ENCODE measurements at regions not wholly inside any gene's neighbourhood (a gene's known extent, or its start where the extent isn't known, plus 50 kb on each side); places are given as distances from the start of the nearest gene placed in this dataset.
"Not testable (repeated sequence)": the region's sequence is repeated elsewhere in the genome, so short reads cannot be mapped to it uniquely, and the experiment has no call there.

DNA sequence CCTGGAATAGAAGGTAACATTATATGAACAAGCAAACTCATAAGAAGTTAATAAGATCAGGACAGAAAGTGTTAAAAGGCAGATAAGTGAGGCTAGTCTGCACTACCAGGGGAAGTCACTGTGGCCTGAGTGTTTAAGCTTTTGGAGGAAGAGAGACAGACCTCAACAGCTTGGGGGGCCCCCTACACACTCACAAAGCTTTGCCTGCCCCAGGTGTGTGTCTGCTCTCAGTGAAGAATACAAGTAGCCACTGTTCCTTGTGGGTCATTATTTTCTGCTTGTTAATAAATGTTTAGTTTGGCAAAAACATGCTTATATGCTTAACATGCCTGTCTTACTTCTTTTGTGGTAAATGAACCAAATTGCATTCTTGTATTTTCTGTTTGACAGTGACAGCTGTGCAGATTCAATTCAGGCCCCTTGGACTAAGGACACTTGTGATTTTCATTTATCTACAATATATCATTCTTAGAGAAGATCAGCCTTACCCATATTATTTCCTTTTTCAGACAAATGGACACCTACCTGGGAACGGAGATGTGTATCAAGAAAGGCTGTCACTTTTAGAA lies 50.7 kb upstream of the C12orf71 start:
- no peak for DNase-seq (ENCODE audit: low read depth in 2 of 2)

- no peak for DNase-seq (ENCODE audit: low read depth in 2 of 2)
Measured at GRCh38 chr12:27140478-27140969, 58.1 kb upstream of the C12orf71 start.

DNA sequence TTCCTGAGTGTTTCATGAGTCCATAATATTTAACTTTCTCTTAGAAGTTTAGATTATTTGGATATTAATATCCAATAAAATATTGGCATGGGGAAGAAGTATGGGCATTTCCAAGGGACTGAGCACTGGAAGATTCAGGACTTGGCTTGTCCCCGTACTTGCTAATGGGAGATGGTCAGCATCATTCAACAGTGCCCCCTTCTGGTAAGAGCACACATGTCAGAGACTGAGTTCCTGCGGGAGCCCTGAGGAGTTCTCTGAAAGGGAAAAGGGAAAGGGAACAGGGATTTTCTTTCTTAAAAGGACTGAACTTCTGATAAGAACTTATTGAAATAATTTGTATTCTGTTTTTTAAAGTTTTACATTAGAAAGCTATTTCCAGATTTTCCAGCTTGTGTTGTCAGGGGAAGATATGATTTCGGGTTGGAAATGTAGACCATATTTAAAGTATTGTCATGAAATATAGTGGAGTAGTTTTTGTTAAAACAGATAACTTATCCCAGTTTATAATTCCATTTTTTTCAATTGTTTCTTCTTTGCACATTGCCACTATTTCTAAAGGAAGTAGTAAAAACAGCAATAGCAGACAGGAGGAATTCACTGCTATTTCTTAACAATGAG lies 59.8 kb upstream of the C12orf71 start:
- peak; percentile 21 to 40 for DNase-seq (ENCODE audit: low read depth in 2 of 2)

GRCh38 chr12:27143256-27144069 lies 61.1 kb upstream of the C12orf71 start:
- no peak for DNase-seq (ENCODE audit: low read depth in 2 of 2)

GRCh38 chr12:27145725-27146124 lies 63.3 kb upstream of the C12orf71 start:
- DNase-seq (ENCODE audit: low read depth in 2 of 2) = not testable (repeated sequence)

DNA sequence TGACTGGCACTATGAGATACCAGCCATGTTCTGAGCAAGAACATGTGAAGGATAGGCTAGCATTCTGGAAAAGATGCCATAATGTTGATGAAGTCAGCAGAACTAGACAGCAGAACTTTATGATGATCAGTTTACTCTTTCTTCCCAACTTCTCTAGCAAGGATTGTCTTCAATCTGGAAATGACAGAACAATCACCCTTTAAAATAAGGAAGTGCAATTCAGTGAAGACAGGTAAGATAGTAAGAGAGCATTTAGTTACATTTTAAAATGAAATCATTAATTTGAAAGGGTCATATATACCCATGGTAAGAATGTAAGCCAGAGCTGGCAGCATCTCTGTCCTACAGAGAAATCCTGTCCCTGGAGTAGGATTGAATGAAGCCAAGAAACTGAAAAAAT lies 66.0 kb upstream of the C12orf71 start:
- DNase-seq (ENCODE audit: low read depth in 2 of 2) = no peak

DNA sequence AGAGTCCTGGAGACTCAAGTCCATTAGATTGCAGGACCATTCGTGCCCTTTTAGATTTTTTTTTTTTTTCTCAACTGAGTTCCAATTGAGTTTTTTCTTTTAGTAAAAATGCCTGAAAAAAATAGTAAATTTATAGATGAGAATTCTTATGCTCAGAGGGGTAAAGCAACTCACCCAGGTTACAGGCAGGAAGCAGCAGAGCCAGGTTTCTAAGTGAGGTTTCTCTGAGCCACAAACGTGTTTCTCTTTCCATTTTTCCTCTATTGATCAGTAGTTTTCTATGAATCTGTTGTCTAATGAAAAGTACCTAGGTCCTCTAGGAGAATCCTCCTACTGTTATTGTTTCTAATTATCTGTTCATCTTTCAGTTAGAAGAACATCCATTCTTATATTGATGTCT lies 66.4 kb upstream of the C12orf71 start:
- DNase-seq (ENCODE audit: low read depth in 2 of 2) = no peak

DNA sequence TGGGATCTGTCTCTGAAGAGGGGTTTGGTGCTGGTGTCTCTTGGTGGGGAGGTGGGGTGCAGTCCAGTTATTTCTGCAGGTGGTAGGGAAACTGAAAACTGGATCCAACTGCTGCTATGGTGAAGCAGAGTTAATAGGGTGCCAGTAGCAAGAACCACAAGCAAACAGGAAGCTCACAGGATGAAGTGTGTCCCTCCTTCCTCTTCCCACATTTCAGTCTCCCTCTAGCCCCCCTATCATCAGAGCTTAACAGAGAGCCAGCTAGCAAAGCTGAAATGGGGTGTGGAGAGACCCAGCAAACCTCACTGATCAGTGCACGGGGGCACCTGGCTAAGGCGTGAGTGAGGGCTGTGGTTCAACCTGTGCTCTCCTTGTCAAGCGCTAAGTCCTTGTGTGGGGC lies 69.1 kb upstream of the C12orf71 start:
- no peak for DNase-seq (ENCODE audit: low read depth in 2 of 2)

GRCh38 chr12:27158297-27158696 lies 75.9 kb upstream of the C12orf71 start:
- no peak for DNase-seq (ENCODE audit: low read depth in 2 of 2)

GRCh38 chr12:27161458-27162228 lies 79.3 kb upstream of the C12orf71 start:
- DNase-seq (ENCODE audit: low read depth in 2 of 2) = no peak

DNA sequence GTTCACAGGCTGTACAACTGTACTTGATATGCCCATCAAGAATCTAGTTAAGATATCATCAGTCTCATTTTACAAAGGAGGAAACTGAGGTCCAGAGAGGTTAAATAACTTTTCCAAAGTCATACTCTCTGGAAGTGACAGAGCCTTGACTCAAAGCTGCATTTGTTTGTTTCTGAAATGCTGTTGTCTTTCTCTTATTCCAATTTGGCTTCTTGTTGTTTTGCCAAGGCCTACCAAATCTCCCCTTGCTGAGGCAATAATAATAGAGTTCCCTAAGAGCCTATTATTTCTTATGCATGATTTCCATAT lies 79.8 kb upstream of the C12orf71 start:
- no peak for DNase-seq (ENCODE audit: low read depth in 2 of 2)

DNA sequence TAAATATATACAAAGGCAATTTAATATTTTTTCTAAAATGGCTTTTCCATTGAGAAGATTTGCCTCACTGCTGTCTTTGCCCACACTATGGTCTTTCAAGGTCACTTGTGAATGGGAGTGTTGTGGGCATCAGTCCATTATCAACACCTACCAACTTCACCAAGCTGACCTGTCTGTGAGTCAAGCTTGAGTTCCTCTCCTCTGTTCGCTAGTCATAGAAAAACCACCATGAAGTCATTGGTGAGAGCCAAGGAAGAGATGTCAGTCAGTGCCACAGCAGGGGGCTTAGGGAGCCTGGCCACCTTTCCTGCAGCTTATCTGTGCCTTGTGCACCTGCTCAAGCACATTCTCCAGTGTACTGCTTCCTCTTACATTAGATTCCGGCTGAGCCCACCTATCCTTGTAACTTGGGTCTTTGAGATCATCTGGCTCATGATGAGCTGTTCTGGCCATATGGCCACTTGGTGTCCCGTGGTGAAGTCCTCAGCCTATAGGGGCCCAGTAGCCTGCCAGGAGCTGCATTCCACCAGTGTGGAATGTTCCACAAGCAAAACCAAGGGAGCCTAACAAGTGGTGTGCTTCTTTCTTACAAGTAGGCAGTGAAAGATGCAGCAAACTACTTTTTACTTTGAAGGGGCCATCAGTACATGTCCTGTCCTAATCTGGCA lies 80.8 kb upstream of the C12orf71 start:
- no peak for DNase-seq (ENCODE audit: low read depth in 2 of 2)

DNA sequence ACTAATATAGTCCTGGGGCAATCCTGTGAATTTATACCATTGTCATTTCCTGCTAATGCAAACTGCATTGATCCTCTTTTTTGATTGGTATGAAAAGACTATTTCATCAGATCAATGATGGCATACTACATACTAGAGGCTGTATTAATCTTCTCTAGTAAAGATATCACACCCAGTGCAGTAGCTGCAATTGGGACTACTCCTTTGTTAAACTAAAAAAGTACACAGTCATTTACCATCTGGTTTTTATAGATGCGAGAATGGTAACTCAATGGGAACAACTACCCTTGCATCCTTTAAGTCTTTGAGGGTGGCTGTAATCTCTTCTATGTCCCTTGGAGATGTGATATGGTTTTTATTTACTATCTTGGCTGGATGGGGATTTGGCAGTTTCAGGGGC lies 80.2 kb upstream of the STK38L start:
- no peak for DNase-seq (ENCODE audit: low read depth in 2 of 2)

DNA sequence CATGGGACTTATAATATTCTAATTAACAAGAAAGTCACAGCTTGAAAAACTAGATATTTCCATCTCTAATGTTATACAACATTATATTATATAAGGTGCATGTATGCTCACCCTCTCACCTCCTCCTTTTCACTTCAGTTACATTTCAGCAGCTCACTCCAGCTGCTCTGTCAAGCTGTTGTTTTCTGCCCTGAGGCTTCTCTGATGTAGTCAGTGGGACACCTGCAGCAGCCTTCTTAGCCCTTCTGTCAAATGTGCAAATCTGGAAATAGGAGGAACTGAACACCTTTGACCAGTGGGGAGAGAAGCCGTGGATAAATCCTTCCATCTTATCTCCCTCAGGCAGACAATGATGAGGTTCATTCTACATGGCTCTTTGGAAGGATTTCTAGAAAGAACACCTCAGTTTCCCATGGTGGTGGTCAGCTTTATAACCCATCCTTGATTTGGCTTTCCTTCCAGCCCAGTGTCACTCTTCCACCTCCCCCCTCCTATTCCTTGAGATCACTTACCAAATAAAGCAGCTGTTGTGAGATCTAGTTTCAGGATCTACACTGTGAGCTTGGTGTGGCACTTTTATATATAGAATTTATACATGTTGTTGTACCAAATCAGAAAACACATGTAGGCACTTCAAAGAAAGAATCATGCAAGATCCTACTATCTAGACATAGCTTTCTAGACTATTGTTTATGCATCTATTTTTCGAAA lies 79.6 kb upstream of the STK38L start:
- no peak for DNase-seq (ENCODE audit: low read depth in 2 of 2)

DNA sequence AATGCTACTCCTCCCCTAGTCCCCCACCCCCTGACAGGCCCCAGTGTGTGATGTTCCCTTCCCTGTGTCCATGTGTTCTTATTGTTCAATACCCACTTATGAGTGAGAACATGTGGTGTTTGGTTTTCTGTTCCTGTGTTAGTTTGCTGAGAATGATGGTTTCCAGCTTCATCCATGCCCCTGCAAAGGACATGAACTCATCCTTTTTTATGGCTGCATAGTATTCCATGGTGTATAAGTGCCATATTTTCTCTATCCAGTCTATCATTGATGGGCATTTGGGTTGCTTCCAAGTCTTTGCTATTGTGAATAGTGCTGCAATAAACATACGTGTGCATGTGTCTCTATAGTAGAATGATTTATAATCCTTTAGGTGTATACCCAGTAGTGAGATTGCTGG lies 78.1 kb upstream of the STK38L start:
- DNase-seq (ENCODE audit: low read depth in 2 of 2) = not testable (repeated sequence)

DNA sequence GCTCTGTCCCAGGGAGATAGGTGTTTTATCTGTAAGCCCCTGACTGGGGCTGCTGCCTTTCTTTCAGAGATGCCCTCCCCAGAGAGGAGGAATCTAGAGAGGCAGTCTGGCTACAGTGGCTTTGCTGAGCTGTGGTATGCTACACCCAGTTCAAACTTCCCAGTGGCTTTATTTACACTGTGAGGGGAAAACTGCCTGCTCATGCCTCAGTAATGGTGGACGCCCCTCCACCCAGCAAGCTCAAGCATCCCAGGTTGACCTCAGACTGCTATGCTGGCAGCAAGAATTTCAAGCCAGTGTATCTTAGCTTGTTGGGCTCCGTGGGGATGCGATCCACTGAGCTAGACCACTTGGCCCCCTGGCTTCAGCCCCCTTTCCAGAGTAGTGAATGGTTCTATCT lies 72.6 kb upstream of the STK38L start:
- not testable (repeated sequence) for DNase-seq (ENCODE audit: low read depth in 2 of 2)

- no peak for DNase-seq (ENCODE audit: low read depth in 2 of 2)
Measured at GRCh38 chr12:27176765-27177164, 67.3 kb upstream of the STK38L start.

GRCh38 chr12:27177706-27178105 lies 66.4 kb upstream of the STK38L start:
- DNase-seq (ENCODE audit: low read depth in 2 of 2) = peak; percentile 64 to 74

GRCh38 chr12:27178255-27178654 lies 65.8 kb upstream of the STK38L start:
- no peak for DNase-seq (ENCODE audit: low read depth in 2 of 2)

- DNase-seq (ENCODE audit: low read depth in 2 of 2) = no peak
Measured at GRCh38 chr12:27178723-27179399, 65.2 kb upstream of the STK38L start.

All from fibroblast of skin of left biceps (primary cell).